Activated naive CD4-positive, alpha-beta T cell treated with anti-CD3 and anti-CD28 coated beads, Interleukin-2, amount 10 ng/mL, durations not matched to agents 7 days and 5 days (primary cell): ENCODE measurements at regions not wholly inside any gene's neighbourhood (a gene's known extent, or its start where the extent isn't known, plus 50 kb on each side); places are given as distances from the start of the nearest gene placed in this dataset.
"Not testable (repeated sequence)": the region's sequence is repeated elsewhere in the genome, so short reads cannot be mapped to it uniquely, and the experiment has no call there.

ENCODE experiments used
- CTCF ChIA-PET: fragments of 350-600 bp; sonication (Branson Sonifier 250); formaldehyde crosslinking; loops from one replicate; lab custom pipeline; 2021; ENCODE audit warnings: antibody characterized with exemption; lab: Charles Lee
- DNase-seq: peaks from one replicate; pipeline ENCODE4 v3.0.0-alpha.2; 2020
- H3K27ac Mint-ChIP-seq: one replicate; pipeline ENCODE4 v1.8.0; 2021; ENCODE audit warnings: mild to moderate bottlenecking, moderate library complexity, mixed read lengths
- H3K27me3 Mint-ChIP-seq: one replicate; pipeline ENCODE4 v1.8.0; 2021; ENCODE audit warnings: mild to moderate bottlenecking, mixed read lengths
- H3K36me3 Mint-ChIP-seq: one replicate; pipeline ENCODE4 v1.8.0; 2021; ENCODE audit warnings: mixed read lengths
- H3K4me1 Mint-ChIP-seq: one replicate; pipeline ENCODE4 v1.8.0; 2021; ENCODE audit warnings: mixed read lengths
- H3K4me3 Mint-ChIP-seq: one replicate; pipeline ENCODE4 v1.8.0; 2021; ENCODE audit warnings: mild to moderate bottlenecking, moderate library complexity, mixed read lengths
- H3K9me3 Mint-ChIP-seq: one replicate; pipeline ENCODE4 v1.8.0; 2021; ENCODE audit warnings: mixed read lengths

DNA sequence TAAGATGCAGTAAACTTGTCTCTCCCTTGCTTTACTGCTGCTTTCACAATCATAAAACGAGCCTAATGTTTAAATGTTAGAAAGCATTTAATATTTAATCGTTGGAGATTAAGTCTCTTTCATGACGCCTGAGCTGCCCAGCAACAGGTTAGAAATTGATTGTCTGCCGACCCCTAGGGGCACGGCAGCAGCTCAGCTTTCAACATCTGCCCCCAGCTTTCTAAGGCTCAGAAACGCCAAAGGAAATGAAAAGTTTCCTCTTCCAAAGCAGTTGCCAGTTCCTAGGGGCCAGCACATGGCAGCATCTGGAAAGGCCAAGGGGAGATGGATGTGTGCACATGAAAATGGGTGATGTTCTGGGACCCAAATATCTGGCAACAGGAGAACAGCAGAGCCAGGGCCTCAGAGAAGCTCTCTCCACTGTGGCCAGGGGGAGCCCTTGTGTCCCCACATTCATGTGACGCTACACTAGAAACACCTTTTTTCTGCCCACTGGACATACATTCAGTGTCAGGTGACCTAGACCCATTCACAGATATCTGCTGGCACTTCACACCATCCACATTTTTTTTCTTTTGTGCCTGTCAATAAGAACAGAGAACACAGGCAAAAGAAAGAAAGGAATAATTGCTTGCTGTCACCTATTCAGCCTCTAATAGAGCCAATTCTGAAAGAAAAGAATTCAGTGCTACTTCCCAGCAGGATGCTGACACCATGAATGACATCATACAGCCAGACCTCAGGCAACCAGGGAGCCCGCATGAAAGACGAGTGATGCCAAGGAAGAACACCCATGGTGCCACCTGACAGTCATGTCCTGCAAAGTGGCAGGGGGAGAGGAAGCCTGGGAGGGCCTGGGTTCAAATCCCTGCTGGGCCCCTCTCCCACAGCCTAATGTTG lies 205.0 kb upstream of the TAS2R1 start:
- Mint-ChIP-seq H3K4me3 (no peak overlapping the region), H3K36me3 (no peaks in the 10 kb centered on the region), H3K27ac (no peak overlapping the region), H3K4me1 (no peaks in the 10 kb centered on the region), H3K9me3 (no peaks in the 10 kb centered on the region), H3K27me3 (no peaks in the 10 kb centered on the region)
- no peak for DNase-seq
- CTCF ChIA-PET, result no interaction called here

GRCh38 chr5:9833871-9834270 lies 203.7 kb upstream of the TAS2R1 start:
- Mint-ChIP-seq H3K4me1 (no peaks in the 10 kb centered on the region), H3K27ac (no peak overlapping the region), H3K4me3 (no peak overlapping the region), H3K27me3 (no peaks in the 10 kb centered on the region), H3K36me3 (no peaks in the 10 kb centered on the region), H3K9me3 (peaks cover under 1% of the 10 kb centered on the region)
- no peak for DNase-seq
- CTCF ChIA-PET, result no interaction called here

DNA sequence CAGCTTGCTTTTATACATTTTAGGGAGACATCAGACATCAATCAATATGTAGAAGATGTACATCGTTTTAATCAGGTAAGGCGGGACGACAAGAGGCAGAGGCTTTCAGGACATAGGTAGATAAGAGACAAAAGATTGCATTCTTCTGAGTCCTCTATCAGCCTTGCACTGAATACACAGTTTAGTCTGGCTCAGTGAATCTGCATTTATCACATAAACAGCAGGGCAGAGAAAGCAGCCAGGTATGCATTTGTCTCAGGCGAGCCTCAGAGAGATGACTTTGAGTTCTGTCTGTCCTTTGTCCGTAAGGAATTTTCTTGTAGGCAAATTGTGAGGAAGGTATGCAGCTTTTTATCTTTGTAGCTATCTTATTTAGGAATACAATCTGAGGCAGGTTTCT lies 202.8 kb upstream of the TAS2R1 start:
- CTCF ChIA-PET, result no interaction called here
- no peak overlapping the region for H3K27ac Mint-ChIP-seq
- H3K9me3 Mint-ChIP-seq, result peaks cover 2% of the 10 kb centered on the region
- H3K4me1 Mint-ChIP-seq, result no peaks in the 10 kb centered on the region
- no peak overlapping the region for H3K4me3 Mint-ChIP-seq
- DNase-seq, result no peak
- no peaks in the 10 kb centered on the region for H3K27me3 Mint-ChIP-seq
- H3K36me3 Mint-ChIP-seq, result no peaks in the 10 kb centered on the region

GRCh38 chr5:9831823-9832222 lies 201.7 kb upstream of the TAS2R1 start:
- Mint-ChIP-seq H3K9me3 (peaks cover 2% of the 10 kb centered on the region), H3K27me3 (no peaks in the 10 kb centered on the region), H3K4me1 (no peaks in the 10 kb centered on the region), H3K27ac (no peak overlapping the region), H3K4me3 (no peak overlapping the region), H3K36me3 (no peaks in the 10 kb centered on the region)
- CTCF ChIA-PET, result no interaction called here
- DNase-seq, result no peak

- no peaks in the 10 kb centered on the region for H3K36me3 Mint-ChIP-seq
- H3K27ac Mint-ChIP-seq, result no peak overlapping the region
- no peaks in the 10 kb centered on the region for H3K4me1 Mint-ChIP-seq
- peaks cover 2% of the 10 kb centered on the region for H3K9me3 Mint-ChIP-seq
- CTCF ChIA-PET, result no interaction called here
- H3K4me3 Mint-ChIP-seq, result no peak overlapping the region
- no peaks in the 10 kb centered on the region for H3K27me3 Mint-ChIP-seq
- no peak for DNase-seq
Measured at GRCh38 chr5:9830184-9830583, 200.0 kb upstream of the TAS2R1 start.

- Mint-ChIP-seq H3K4me3 (no peak overlapping the region), H3K36me3 (no peaks in the 10 kb centered on the region), H3K4me1 (no peaks in the 10 kb centered on the region), H3K27me3 (no peaks in the 10 kb centered on the region), H3K27ac (no peak overlapping the region), H3K9me3 (peaks cover 2% of the 10 kb centered on the region)
- CTCF ChIA-PET, result no interaction called here
- no peak for DNase-seq
Measured at GRCh38 chr5:9829621-9830020, 199.5 kb upstream of the TAS2R1 start.

- H3K9me3 Mint-ChIP-seq, result no peaks in the 10 kb centered on the region
- no peak overlapping the region for H3K27ac Mint-ChIP-seq
- no peaks in the 10 kb centered on the region for H3K4me1 Mint-ChIP-seq
- no peak overlapping the region for H3K4me3 Mint-ChIP-seq
- CTCF ChIA-PET, result no interaction called here
- no peaks in the 10 kb centered on the region for H3K36me3 Mint-ChIP-seq
- DNase-seq, result no peak
- no peaks in the 10 kb centered on the region for H3K27me3 Mint-ChIP-seq
Measured at GRCh38 chr5:9820691-9821449, 190.7 kb upstream of the TAS2R1 start.

DNA sequence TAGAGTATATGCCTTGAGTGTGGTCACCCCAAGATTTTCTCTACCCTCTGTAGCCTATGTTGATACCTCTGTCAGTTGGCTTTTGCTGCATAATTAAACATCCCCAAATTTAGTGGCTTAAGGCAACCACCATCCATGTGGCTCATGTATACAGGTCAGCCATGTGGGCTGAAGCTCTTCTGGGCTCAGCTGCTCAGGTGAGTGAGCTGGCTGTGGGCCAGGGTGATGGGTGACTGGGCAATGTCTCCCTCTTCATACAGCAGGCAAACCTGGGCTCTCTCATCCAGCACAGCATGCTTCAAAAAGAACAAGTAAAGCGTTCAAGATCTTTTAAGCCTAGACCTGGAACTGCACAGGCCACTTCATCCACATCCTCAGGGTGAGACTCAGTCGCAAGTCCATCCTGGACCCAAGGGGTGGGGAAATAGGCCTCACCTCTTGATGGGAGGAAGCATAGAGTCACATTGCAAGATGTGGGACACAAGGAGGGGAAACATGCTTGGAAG lies 188.2 kb upstream of the TAS2R1 start:
- H3K36me3 Mint-ChIP-seq, result no peaks in the 10 kb centered on the region
- no peak overlapping the region for H3K4me3 Mint-ChIP-seq
- H3K27me3 Mint-ChIP-seq, result no peaks in the 10 kb centered on the region
- H3K27ac Mint-ChIP-seq, result no peak overlapping the region
- H3K4me1 Mint-ChIP-seq, result no peaks in the 10 kb centered on the region
- CTCF ChIA-PET, result no interaction called here
- H3K9me3 Mint-ChIP-seq, result no peaks in the 10 kb centered on the region
- no peak for DNase-seq

DNA sequence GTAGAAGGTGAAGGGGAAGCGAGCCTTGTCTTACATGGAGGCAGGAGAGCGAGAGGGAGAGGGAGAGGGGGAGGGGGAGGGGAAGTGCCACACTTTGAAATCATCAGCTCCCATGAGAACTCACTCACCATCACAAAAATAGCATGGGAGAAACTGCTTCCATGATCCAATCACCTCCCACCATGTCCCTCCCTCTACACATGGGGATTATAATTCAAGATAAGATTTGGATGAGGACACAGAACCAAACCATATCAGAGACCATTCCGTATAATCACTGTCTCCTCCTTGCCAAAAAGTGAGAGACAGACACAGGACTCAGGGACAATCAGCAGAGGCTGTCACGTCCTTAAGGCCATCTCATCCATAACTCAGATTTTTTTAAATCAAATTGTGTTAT lies 187.7 kb upstream of the TAS2R1 start:
- Mint-ChIP-seq H3K36me3 (no peaks in the 10 kb centered on the region), H3K27me3 (no peaks in the 10 kb centered on the region), H3K4me3 (no peak overlapping the region), H3K9me3 (no peaks in the 10 kb centered on the region), H3K4me1 (no peaks in the 10 kb centered on the region), H3K27ac (no peak overlapping the region)
- CTCF ChIA-PET, result no interaction called here
- no peak for DNase-seq

- CTCF ChIA-PET, result no interaction called here
Measured at GRCh38 chr5:9815051-9815450, 184.9 kb upstream of the TAS2R1 start.

DNA sequence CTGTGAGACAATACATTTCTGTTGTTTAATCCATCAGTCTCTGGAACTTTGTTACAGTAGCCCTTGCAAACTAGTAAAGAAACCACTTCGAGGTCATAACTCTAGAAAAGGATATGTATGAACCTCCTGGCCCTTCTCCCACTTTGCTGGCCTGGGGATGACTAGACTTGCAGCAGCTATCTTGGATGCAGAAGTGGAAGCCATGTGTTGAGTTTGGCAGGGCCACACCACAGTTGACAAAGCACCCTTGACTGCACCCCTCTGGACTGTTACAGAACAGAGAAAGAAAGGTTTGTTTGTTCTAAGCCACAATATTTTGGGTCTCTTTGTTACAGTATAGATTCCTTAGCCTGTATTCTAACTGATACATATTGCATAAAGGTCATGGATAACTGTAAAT lies 183.2 kb upstream of the TAS2R1 start:
- no peak for DNase-seq
- no peak overlapping the region for H3K27ac Mint-ChIP-seq
- H3K4me1 Mint-ChIP-seq, result no peaks in the 10 kb centered on the region
- H3K27me3 Mint-ChIP-seq, result no peaks in the 10 kb centered on the region
- CTCF ChIA-PET, result no interaction called here
- H3K4me3 Mint-ChIP-seq, result no peak overlapping the region
- H3K9me3 Mint-ChIP-seq, result peaks cover 6% of the 10 kb centered on the region
- no peaks in the 10 kb centered on the region for H3K36me3 Mint-ChIP-seq

More at GRCh38 chr5:9815051-9815450, 184.9 kb upstream of the TAS2R1 start:
- Mint-ChIP-seq H3K4me1 (no peaks in the 10 kb centered on the region), H3K4me3 (no peak overlapping the region), H3K9me3 (peaks cover 6% of the 10 kb centered on the region), H3K27ac (no peak overlapping the region), H3K27me3 (no peaks in the 10 kb centered on the region), H3K36me3 (no peaks in the 10 kb centered on the region)
- DNase-seq, result no peak

- H3K9me3 Mint-ChIP-seq, H3K27me3 Mint-ChIP-seq, H3K4me1 Mint-ChIP-seq, CTCF ChIA-PET, DNase-seq, H3K27ac Mint-ChIP-seq, H3K36me3 Mint-ChIP-seq, H3K4me3 Mint-ChIP-seq: not testable (repeated sequence)
Measured at GRCh38 chr5:9807366-9807765, 177.2 kb upstream of the TAS2R1 start.

- no peak for DNase-seq
- Mint-ChIP-seq H3K4me1 (no peaks in the 10 kb centered on the region), H3K4me3 (no peak overlapping the region), H3K27ac (no peak overlapping the region), H3K36me3 (no peaks in the 10 kb centered on the region), H3K27me3 (no peaks in the 10 kb centered on the region), H3K9me3 (peaks cover 3% of the 10 kb centered on the region)
- CTCF ChIA-PET, result interaction anchor here (0.7 kb wide), 1 partner anchor 81 kb away, joined by 3 read pairs; no protein-coding TSS in a partner anchor
Measured at GRCh38 chr5:9801908-9802307, 171.8 kb upstream of the TAS2R1 start.

DNA sequence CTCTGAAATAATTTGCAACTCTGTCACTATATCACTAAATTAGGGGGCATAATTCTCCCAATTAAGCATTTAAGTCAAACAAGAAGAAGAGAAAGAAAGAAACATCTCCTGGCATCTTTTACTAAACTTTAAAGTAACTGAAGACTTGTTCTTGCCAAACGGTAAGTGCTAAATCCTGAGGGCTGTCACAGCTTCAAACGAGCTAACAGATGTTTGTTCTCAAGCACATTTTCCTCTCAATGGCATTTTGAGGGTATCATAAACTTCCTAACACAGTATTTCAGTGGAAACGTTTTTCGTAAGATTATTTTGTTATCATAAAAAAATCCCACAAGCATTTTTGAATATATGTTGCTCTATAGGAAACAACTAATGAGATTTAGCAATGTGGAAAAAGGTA lies 169.5 kb upstream of the TAS2R1 start:
- no peaks in the 10 kb centered on the region for H3K36me3 Mint-ChIP-seq
- no peaks in the 10 kb centered on the region for H3K27me3 Mint-ChIP-seq

More for the DNA sequence above, 169.5 kb upstream of the TAS2R1 start:
- DNase-seq, result no peak
- H3K9me3 Mint-ChIP-seq, result peaks cover 3% of the 10 kb centered on the region
- H3K4me3 Mint-ChIP-seq, result no peak overlapping the region
- H3K4me1 Mint-ChIP-seq, result no peaks in the 10 kb centered on the region
- H3K27ac Mint-ChIP-seq, result no peak overlapping the region
- CTCF ChIA-PET, result interaction anchor here (0.7 kb wide), 1 partner anchor 301 kb away, joined by 4 read pairs; no protein-coding TSS in a partner anchor
